GM12872 (cell line): ENCODE measurements at regions not wholly inside any gene's neighbourhood (a gene's known extent, or its start where the extent isn't known, plus 50 kb on each side); places are given as distances from the start of the nearest gene placed in this dataset.

Source experiments
- TF ChIP-seq, protein P1 (sequence below): IDR thresholded peaks from 3 replicates; pipeline ENCODE4 v1.5.1; 2011; ENCODE audit warnings: low read depth, mild to moderate bottlenecking, low read length, moderate library complexity; ENCODE audit not compliant: insufficient read depth

GRCh38 chr5:113776832-113777525, 263.5 kb downstream of the YTHDC2 start:
- TF ChIP-seq, protein P1, sequence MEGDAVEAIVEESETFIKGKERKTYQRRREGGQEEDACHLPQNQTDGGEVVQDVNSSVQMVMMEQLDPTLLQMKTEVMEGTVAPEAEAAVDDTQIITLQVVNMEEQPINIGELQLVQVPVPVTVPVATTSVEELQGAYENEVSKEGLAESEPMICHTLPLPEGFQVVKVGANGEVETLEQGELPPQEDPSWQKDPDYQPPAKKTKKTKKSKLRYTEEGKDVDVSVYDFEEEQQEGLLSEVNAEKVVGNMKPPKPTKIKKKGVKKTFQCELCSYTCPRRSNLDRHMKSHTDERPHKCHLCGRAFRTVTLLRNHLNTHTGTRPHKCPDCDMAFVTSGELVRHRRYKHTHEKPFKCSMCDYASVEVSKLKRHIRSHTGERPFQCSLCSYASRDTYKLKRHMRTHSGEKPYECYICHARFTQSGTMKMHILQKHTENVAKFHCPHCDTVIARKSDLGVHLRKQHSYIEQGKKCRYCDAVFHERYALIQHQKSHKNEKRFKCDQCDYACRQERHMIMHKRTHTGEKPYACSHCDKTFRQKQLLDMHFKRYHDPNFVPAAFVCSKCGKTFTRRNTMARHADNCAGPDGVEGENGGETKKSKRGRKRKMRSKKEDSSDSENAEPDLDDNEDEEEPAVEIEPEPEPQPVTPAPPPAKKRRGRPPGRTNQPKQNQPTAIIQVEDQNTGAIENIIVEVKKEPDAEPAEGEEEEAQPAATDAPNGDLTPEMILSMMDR, result no peak

GRCh38 chr5:113778147-113778546, 264.7 kb downstream of the YTHDC2 start:
- TF ChIP-seq, protein P1, result no peak

GRCh38 chr5:113788141-113788655, 274.7 kb downstream of the YTHDC2 start:
- TF ChIP-seq, protein P1, result no peak

GRCh38 chr5:113789769-113790168, 276.3 kb downstream of the YTHDC2 start:
- TF ChIP-seq, protein P1, result no peak

DNA sequence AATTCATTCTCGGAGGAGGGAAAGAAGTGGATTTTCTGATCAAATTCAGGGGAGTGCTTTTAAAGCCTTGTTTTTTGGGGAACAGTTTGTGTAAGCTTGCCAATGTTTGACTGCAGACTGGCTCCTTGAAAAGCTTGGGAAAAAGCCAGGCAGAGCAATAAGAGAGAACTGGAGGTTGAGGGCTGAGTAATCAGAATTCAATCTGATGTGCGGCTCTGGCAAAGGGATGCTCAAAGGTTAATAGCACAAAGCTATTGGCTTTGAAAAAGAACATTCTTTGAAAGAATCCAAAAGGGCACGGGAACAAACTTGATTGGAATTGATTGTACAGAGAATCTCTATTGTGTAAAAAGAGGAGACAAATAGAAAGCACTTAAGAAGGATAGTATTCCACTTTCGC, 279.3 kb downstream of the YTHDC2 start:
- TF ChIP-seq, protein P1, result no peak

- TF ChIP-seq, protein P1, result no peak
Measured at GRCh38 chr5:113794981-113795380, 281.5 kb downstream of the YTHDC2 start.

GRCh38 chr5:113800686-113801085, 287.2 kb downstream of the YTHDC2 start:
- TF ChIP-seq, protein P1, result no peak
